Astrocyte of the spinal cord (primary cell): ENCODE measurements at regions not wholly inside any gene's neighbourhood (a gene's known extent, or its start where the extent isn't known, plus 50 kb on each side); places are given as distances from the start of the nearest gene placed in this dataset.
A peak's percentile ranks its signal among the peaks of the same experiment; 100 is the strongest.

Experiments used
- DNase-seq: peaks from one replicate; pipeline ENCODE4 v3.0.0; 2011; ENCODE audit warnings: low read depth, low spot score
- H3K4me3 ChIP-seq: 2 replicates; pipeline ENCODE4 v1.5.1; 2011; ENCODE audit warnings: low read depth, mild to moderate bottlenecking, low read length, moderate library complexity
- CTCF ChIP-seq: IDR thresholded peaks from 2 replicates; pipeline ENCODE4 v1.5.1; 2012; ENCODE audit warnings: low read depth, mild to moderate bottlenecking, low read length, inconsistent platforms
- in situ Hi-C: cut with HindIII; loops from 2 replicates; pipeline ENCODE4 v1.10.0; 2017; ENCODE audit warnings: low sequenced_read_pairs

GRCh38 chr1:29456685-29457435, 220.5 kb downstream of the PTPRU start:
- DNase-seq: no peak
- H3K4me3 ChIP-seq: no peak overlapping the region
- no peak for TF ChIP-seq CTCF
- in situ Hi-C loops: no loop called here

- no peak overlapping the region for H3K4me3 ChIP-seq
- in situ Hi-C loops: no loop called here
- TF ChIP-seq CTCF: no peak
- no peak for DNase-seq
Measured at GRCh38 chr1:29455781-29456180, 219.5 kb downstream of the PTPRU start.

DNA sequence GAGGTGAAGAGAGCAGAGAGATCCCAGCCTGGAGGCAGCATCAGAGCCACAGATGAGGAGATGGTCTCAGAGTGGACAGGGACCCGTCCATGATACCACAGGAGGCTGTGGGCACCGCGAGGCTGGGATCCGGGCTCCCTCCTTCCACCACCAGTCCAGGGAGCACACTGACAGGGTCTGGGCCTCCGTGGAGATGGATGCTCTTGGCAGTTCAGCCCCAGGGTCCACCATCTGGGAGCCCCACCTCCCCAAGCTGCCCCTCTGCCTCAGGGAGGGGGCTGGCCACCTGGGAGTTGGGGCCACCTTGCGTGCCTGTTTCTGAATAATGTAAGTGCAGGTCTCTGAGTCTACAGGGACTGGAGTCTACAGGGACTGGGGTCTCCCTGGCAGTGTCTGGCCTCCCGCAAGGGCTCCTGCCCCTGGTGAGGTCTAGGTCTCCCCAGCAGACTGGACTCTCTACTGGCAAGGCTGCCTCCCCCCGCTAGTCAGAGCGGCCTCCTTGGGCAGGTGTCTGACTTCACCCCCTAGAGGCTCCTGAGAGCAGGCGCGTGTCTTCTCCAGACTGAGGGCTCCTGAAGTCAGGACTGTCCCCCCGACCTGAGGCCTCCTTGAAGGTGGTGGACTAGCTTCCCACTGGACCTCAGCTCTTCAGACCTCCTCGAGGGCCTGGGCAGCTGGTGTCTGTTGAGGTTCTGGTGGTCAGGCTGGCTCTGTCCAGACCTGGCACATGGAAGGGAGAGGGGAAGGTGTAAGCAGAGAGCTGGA, 218.5 kb downstream of the PTPRU start:
- H3K4me3 ChIP-seq: no peak overlapping the region
- no peak for DNase-seq
- TF ChIP-seq CTCF: no peak
- in situ Hi-C loops: no loop called here

GRCh38 chr1:29453502-29454240, 217.3 kb downstream of the PTPRU start:
- in situ Hi-C loops: no loop called here
- TF ChIP-seq CTCF: peak; percentile 36
- DNase-seq: peak; percentile 12
- H3K4me3 ChIP-seq: no peak overlapping the region

DNA sequence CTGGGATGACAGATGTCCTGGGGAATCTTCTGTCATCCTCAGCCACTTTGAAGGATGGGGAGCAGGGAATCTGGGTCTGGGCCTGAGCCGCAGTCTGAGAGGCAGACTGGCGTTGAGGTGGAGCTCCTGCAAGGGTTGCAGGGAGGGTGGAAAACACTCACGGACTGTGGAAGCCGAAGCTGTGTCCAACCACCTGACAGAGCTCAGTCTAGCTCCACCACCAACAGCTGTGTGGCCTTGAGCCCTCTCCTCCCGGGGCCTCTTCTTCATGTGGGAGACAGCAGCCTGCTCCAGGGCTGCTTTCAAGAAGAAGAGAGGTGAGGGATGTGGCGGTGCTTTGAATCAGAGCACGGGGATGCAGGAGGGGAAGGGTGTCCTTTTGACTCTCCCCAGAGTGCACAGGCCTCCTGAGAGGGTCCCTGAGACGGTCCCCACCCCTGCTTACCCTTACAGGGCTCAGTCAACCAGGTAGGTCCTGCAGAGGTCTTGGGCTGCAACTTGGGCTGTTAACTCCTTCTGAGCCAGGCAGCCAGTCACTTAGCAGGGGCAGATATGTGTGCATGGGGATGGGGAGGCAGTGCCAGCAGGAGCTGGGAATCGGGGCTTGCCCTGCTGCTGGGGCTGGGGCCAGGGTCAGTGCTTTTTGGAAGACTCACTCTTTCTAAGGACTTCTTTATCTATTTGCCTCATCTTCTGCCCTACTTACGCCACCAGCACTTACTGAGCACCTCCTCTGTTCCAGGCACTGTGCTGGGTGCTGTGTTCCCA, 216.3 kb downstream of the PTPRU start:
- no peak for DNase-seq
- in situ Hi-C loops: no loop called here
- no peak for TF ChIP-seq CTCF
- H3K4me3 ChIP-seq: no peak overlapping the region

- in situ Hi-C loops: no loop called here
- DNase-seq: no peak
- H3K4me3 ChIP-seq: no peak overlapping the region
- no peak for TF ChIP-seq CTCF
Measured at GRCh38 chr1:29451368-29451892, 215.1 kb downstream of the PTPRU start.
